ENCODE measurements at regions not wholly inside any gene's neighbourhood (a gene's known extent, or its start where the extent isn't known, plus 50 kb on each side); places are given as distances from the start of the nearest gene placed in this dataset.
"Not testable (repeated sequence)": the region's sequence is repeated elsewhere in the genome, so short reads cannot be mapped to it uniquely, and the experiment has no call there.

DNA sequence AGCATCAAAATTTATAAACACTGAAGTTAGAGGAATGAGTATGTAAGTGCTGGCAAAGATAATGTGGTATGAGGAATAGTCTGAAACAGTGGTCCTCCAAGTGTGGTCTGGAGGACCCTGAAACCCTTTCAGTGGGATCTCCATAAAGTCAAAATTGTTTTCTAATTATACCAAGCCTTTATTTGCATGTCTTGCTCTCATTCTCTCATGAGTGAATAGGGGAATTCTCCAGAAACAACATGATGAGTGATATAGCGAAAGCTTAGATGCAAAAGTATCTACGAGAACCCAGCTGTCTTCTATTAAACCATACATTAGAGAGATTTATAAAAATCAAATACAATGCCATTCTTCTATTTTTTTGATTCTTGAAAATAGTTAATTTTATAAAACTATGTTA, 145.0 kb upstream of the RAG2 start:
- DNase-seq, result no peak

DNA sequence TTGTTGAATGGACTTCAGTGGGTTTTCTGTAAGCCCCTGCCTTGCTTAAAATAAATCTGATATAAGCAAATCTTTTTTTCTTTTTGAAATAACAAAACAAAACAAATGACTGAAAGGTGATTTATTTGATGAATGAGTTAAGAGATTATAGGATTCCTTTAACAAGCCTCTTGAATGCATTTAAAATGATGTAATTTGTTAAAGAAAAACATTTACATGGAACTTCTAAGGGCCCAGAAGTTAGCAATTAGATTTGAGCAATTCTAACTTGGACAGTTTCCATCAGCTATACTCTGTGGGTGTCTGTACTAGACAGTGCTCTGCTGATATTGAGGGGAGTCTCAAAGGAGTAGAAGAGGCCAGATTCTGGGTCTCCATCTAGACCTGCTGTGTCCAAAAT, 143.5 kb upstream of the RAG2 start:
- no peak for DNase-seq

DNA sequence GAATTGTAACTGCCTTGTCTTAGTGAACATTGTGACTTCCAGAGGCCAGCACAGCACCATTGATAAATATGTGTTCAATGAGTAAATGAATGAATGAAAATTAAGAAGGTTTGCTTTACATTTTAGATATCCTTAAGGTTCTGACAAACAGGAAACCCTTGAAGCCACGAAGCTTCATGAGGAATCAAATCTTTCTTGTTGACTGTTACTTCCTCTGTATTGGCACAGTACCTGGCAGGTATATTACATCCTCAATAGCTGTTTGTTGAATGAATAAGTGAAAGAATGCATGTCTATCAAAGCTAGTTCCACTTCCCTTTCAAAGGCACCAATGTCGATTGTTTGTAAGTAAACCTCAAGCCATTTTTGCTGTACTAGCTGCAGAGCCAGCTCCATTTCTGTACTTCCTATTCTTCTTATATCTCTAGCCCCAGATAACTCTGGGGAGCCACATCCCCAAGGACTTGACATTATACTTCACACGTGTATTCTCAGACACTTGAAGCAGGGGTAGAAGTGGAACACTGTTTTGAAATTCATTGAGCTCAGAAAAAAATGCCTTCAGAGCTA, 140.3 kb upstream of the RAG2 start:
- DNase-seq, result no peak

DNA sequence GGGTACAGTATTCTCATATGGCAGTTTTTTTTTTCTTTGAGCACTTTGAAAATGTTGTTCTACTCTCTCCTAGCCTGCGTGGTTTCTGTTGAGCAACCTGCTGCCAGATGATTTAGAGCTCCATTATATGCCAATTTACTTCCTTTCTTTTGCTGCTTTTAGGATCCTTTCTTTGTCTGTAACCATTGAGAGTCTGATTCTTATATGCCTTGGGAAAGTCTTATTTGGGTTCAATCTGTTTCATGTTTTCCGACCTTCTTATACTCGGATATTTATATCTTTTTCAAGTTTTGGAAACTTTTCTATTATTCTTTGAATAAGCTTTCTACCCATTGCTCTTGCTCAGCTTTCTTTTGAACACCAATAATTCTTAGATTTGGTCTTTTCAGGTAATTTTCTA, 138.1 kb upstream of the RAG2 start:
- no peak for DNase-seq

GRCh38 chr11:36733721-36734120, 135.7 kb upstream of the RAG2 start:
- not testable (repeated sequence) for DNase-seq

- no peak for DNase-seq
Measured at GRCh38 chr11:36730761-36731160, 132.7 kb upstream of the RAG2 start.

GRCh38 chr11:36729825-36730224, 131.8 kb upstream of the RAG2 start:
- no peak for DNase-seq

DNA sequence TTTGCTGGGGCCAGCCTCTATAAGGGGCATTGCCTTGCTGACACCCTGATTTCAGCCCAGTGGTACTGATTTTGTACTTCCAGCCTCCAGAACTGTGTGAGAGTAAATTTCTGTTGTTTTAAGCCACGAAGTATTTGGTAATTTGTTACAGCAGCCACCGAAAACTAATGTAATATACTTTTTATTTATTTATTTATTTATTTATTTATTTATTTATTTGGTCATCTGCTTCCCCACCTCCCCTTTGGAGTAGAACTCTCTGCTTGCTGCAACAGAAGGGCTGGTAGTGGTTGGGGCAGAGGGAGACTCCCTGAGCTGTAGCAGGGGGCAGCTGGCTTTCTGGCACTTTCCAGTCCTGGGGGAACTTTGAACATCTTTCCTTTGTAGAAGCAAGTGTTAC, 128.4 kb upstream of the RAG2 start:
- no peak for DNase-seq

GRCh38 chr11:36724742-36725385, 126.8 kb upstream of the RAG2 start:
- no peak for DNase-seq

DNA sequence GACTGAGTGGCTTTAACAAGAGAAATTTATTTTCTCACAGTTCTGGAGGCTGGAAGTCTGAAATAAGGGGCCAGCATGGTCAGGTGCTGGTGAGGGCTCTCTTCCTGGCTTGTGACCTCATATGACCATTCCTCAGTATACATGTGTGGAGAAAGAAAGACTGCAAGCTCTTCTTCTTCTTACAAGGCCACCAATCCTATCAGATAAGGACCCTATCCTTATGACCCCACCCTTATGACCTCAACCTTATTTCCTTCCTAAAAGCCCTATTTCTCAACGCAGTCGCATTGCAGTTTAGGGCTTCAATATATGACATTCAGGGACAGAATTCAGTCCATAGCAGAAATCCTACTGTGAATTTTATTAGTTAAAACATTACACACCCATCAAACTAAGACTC, 124.4 kb upstream of the RAG2 start:
- DNase-seq, result no peak

DNA sequence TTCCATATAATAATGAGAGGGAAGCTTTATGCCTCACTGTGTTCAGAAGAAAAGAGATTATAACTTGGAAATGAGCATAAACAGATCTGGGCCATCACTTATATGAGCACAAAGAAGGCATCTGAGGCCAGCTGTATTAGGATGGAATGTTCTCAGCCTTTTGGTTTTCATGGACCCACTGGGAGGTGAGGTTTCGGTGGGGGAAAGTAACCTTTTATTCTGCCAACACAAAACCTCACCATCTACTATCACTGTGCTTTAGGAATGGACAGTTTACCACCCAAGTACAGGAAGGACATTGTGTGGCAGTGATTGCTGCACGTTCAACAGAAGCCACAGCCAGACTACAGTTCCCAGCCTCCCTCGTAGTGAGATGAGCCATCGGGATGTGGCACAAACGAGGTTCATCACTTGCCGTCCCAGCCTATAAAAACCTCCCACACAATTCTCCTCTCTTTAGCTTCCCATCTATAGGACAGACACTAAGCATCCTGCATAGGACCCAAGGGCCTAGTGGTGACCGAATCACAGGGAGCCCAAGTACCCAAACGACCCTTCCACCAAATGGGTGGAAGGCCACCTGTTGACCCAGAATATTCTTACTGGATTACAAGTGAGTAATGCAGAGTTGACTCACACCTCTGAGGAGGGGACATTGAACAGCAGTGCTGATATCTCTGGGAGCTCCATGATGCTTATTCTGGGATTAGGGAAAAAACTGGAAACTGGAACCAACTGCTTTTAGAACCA, 121.5 kb upstream of the RAG2 start:
- DNase-seq, result no peak

DNA sequence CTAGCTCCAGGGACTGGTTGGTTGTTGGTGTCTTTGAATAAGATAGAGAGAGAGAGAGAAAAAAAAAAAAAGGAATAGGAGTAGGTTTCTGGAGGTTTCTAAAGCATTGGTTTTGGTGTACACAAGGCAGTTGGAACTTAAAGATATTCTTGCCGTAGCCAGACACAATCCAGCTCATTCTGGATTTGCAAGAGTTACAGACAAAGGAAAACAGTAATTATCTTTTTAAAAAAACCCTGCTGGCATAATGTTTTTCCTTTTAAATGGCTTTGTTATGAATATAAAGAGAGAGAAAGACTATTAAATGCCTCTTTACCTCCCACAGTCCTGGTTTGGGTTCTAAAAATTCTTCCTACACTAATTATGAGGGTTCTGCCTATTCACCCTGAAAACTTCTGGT, 120.4 kb upstream of the RAG2 start:
- no peak for DNase-seq

DNA sequence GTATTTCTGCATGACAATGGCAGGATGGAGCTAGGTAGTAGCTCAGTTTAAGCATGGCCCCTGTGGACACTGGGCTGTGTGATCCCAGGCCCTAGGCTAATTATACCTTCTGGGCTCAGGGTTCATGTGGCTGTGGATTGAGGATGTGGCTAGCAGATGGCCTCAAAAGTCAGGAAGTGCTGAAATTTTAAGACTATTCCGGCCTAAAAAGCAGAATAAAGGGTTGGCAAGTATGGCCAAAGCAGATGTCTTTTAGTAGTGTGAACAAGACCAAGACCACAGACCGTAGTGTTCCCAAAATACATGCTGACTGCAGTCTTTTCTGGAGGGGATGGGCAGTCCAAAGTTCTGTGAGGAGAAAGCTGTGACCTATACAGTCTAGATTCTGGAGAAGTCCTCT, 115.7 kb upstream of the RAG2 start:
- DNase-seq, result no peak

GRCh38 chr11:36711104-36711825, 113.2 kb upstream of the RAG2 start:
- DNase-seq, result no peak
